MG63 (cell line): ENCODE measurements at regions not wholly inside any gene's neighbourhood (a gene's known extent, or its start where the extent isn't known, plus 50 kb on each side); places are given as distances from the start of the nearest gene placed in this dataset.
"Not testable (repeated sequence)": the region's sequence is repeated elsewhere in the genome, so short reads cannot be mapped to it uniquely, and the experiment has no call there.

Experiments used
- DNase-seq: peaks from one replicate; pipeline ENCODE4 v3.0.0-alpha.2; 2020
- H3K27me3 ChIP-seq: fragments of 250-450 bp; sonication (Bioruptor Pico); 2 replicates; pipeline ENCODE4 v1.5.1; 2020; ENCODE audit warnings: mild to moderate bottlenecking, moderate library complexity
- H3K36me3 ChIP-seq: fragments of 250-450 bp; sonication (Bioruptor Pico); 2 replicates; pipeline ENCODE4 v1.5.1; 2020; ENCODE audit warnings: mild to moderate bottlenecking, moderate library complexity
- H3K4me3 ChIP-seq: fragments of 250-450 bp; sonication (Bioruptor Pico); 2 replicates; pipeline ENCODE4 v1.5.1; 2020; ENCODE audit warnings: mild to moderate bottlenecking, moderate library complexity
- H3K9me3 ChIP-seq: fragments of 250-450 bp; sonication (Bioruptor Pico); 2 replicates; pipeline ENCODE4 v1.5.1; 2020; ENCODE audit warnings: mild to moderate bottlenecking, moderate library complexity

DNA sequence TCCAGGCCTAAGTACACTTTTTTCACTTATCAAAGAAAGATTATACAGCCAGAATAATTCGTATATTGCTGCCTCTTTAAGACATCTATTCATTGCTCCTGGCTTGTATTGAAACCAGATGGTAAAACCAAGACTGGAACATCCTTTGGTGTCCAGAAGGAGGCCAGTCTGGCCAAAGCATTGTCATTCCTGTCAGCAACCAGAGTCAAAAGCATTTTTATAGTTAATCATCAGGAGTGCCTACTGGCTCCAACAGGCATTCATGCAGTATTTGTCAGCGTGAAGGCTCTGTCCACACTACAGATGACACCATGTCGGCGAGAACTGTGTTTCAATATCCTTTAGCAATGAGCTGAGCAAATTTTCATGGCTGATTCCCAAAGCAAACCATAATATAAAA, 118.0 kb upstream of the G2E3 start:
- H3K9me3 ChIP-seq = no peaks in the 10 kb centered on the region
- no peak overlapping the region for H3K4me3 ChIP-seq
- no peaks in the 10 kb centered on the region for H3K27me3 ChIP-seq
- DNase-seq = no peak
- no peaks in the 10 kb centered on the region for H3K36me3 ChIP-seq

DNA sequence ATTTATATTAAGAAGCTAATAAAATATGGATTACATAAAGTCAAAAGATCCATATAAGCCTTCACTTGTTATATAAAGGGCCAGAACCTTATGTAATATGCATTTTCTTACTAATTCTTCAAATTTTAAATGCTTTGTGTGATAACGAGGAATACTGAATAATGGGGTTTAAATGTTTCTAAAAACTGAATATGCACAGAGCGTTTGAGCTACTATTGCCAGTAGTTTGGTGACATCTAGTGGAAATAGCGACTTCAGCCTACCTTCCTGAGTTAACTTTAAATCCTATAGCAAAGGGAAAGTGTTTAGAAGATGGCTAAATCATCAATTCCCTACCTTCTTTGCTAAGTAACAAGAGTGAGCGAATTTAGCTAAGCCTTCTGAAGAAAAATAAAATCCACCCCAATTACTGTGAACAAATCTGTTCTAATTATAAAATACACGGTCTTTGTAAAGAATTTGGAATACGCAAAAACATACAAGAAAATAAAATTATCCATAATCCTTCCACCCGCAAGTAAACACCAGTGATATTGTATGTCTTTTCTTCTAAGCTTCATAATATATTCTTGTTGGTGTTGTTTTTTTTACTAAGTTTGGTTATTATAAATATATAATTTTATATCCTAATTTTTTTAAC, 115.5 kb upstream of the G2E3 start:
- no peaks in the 10 kb centered on the region for H3K36me3 ChIP-seq
- no peaks in the 10 kb centered on the region for H3K9me3 ChIP-seq
- H3K27me3 ChIP-seq = no peaks in the 10 kb centered on the region
- DNase-seq = no peak
- no peak overlapping the region for H3K4me3 ChIP-seq

DNA sequence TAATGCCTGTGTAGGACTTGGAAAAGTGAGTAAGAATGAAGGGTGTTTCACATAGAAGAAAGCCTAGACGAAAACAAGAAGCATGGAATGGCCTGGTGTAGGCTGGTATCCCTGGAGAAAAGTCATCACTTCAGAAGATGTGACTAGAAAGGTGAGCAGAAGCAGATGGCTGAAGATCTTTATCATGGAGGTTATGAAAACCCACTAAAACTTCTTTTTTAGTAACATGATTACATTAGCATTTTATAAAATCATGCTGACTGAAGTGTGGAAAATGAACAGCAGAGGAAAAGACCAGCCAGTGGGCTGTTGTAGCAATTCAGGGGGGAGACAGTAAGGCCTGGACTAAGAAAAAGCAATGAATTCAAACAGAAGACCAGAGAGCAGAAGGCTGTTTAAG, 114.5 kb upstream of the G2E3 start:
- H3K4me3 ChIP-seq = no peak overlapping the region
- no peaks in the 10 kb centered on the region for H3K27me3 ChIP-seq
- H3K36me3 ChIP-seq = no peaks in the 10 kb centered on the region
- no peak for DNase-seq
- H3K9me3 ChIP-seq = no peaks in the 10 kb centered on the region

DNA sequence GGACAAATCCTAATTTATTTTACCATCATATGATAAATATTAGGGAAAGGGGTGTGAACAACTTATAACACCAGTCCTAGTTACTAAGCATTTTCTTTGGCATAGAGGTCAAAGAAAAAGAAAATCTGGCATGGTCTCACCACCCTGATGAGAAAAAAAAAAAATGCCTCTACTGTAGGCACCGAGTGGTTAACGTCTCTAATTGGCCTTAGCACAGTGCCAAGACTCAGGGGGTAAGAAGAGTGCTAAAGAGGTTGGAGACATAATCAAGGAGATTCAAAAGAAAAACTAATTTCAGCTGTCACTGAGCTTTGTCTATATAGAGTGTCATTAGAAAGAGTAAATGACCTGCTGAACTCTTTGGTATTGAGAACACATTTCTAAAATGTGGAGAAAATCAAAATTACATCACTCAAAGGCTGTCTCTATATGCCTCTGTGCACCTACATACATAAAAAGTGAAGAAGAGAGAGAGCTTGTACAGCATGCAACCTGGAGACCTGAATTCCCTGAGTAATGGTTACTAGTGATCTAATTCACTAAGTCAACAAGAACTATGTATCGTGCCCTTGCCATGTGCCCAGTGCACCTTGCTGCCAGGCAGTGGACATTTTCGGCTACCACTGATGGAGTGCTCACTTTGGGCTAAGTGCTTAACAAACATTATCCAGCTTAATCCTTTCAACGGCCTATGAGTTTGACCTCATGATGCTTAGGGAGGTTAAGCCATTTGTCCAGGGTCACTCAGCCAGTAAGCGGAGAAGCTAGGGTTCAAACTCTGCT, 113.8 kb upstream of the G2E3 start:
- DNase-seq = no peak
- Histone ChIP-seq H3K36me3 (no peaks in the 10 kb centered on the region), H3K27me3 (no peaks in the 10 kb centered on the region), H3K4me3 (no peak overlapping the region), H3K9me3 (no peaks in the 10 kb centered on the region)

DNA sequence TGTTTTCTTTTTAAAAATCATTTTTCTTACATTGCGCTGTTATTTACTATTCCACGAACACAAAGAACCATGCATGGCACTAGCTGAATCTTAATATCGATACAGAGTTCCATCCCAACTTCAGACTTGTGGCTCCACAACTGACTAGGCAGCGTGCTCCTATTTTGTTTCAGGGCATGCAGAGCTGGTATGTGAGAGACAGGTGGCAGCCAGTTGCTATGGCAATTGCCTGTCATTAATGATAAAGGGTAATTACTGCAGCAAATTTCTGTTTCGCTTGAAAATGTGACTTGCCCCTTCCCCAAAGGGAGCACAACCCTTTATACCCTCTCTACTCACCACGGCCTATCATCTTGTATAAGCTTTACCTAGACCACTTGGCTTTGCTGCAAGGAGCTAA, 113.1 kb upstream of the G2E3 start:
- H3K4me3 ChIP-seq = no peak overlapping the region
- no peaks in the 10 kb centered on the region for H3K27me3 ChIP-seq
- H3K9me3 ChIP-seq = no peaks in the 10 kb centered on the region
- DNase-seq = no peak
- no peaks in the 10 kb centered on the region for H3K36me3 ChIP-seq

DNA sequence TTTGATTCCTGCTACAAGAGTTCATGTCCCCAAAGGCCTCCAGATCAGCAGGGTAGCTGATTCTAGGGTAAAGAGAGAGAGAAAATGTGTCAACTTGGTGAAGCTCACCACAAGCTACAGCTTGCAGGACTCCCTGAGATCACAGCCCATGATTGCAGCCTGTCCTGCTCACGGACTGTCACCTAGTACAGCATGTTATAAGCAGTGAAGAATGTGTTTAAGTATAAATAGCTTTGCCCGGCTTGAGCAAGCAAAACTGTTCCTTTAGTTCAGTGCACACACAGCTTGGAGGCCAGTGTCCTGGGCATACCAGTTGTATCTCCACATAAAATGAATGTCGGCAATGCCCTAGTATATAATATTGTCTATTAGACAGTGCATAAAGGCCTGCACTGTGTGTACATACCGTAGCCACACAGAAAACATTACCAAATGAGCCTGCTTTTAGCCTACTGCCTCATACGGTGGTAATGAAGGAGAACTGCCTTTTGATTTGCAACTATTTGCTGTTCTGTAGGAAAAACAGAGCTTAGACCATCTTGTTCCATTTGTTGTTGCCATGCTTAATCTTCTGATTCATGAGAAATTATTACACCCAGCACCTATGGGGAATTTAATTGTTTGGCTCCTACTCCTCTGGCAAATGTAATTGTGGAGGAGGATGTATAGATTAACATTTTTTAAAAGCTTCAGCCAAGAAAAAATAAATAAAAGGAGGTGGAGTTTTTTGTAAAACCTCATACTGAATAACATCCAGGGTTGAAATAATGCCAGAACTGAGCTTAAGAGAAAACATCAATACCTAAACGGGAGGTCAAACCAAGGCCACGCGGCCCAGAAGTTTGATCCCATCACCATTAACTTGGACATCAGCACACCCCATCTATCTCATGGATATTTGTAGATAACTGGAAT, 108.1 kb upstream of the G2E3 start:
- Histone ChIP-seq H3K4me3 (no peak overlapping the region), H3K27me3 (no peaks in the 10 kb centered on the region), H3K36me3 (no peaks in the 10 kb centered on the region), H3K9me3 (no peaks in the 10 kb centered on the region)
- no peak for DNase-seq

DNA sequence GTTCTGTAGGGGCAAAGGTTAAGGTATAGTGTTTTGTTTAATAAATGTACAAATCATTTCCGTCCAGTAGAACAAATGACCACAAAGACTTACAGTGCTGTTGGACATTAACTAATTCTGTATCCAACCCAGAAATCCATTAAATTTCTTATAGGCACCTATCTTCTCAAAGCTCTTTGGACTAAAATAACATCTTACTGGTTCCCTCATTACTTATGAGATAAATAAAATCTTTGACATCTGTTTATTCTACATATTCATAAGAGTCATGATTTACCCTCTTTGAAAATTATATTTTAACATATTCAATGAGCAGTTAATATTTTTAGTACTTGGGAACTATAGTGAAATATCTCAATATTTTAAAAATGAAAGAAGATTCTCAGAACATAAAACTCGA, 102.7 kb upstream of the G2E3 start:
- H3K36me3 ChIP-seq = no peaks in the 10 kb centered on the region
- no peaks in the 10 kb centered on the region for H3K9me3 ChIP-seq
- H3K4me3 ChIP-seq = no peak overlapping the region
- H3K27me3 ChIP-seq = no peaks in the 10 kb centered on the region
- DNase-seq = no peak

DNA sequence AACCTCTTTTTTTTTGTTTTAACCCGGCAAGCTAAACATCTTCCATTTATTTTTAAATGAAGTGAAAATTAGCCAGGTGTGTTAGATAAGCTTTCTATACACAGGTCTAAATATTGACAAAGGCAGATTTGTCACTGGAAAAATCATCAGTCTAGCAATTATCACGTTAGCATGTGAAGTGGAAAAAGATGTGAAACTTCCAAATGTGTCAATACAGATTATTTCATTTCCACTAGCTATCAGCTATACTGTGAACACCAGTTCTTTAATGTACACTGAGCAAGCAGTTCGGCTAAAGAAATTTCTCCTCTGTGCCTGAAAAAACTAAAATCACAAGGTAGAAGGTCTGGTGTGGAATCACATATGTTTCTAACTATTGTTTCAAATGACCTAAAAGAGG, 96.6 kb upstream of the G2E3 start:
- Histone ChIP-seq H3K9me3 (no peaks in the 10 kb centered on the region), H3K27me3 (no peaks in the 10 kb centered on the region), H3K4me3 (no peak overlapping the region), H3K36me3 (no peaks in the 10 kb centered on the region)
- DNase-seq = no peak

DNA sequence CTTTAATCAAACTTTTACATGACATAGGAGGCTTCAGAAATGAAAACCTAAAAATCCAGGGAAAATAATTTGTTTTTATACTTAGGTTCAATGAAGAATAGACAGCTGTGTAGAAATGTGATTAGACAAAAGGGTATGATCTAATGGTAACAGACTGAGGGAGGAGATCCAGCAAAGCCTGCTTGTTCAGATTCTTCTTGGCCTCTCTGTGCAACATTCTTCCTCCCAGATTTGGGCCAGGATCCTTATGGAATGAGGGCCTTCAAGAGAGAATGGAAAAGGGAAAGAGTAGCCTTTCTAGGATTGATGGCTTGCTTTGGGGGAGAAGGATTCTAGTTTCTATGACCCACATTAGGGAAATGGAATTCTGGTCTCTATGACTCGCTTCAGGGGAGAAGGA, 94.5 kb upstream of the G2E3 start:
- no peaks in the 10 kb centered on the region for H3K9me3 ChIP-seq
- no peak for DNase-seq
- H3K27me3 ChIP-seq = no peaks in the 10 kb centered on the region
- no peaks in the 10 kb centered on the region for H3K36me3 ChIP-seq
- no peak overlapping the region for H3K4me3 ChIP-seq

DNA sequence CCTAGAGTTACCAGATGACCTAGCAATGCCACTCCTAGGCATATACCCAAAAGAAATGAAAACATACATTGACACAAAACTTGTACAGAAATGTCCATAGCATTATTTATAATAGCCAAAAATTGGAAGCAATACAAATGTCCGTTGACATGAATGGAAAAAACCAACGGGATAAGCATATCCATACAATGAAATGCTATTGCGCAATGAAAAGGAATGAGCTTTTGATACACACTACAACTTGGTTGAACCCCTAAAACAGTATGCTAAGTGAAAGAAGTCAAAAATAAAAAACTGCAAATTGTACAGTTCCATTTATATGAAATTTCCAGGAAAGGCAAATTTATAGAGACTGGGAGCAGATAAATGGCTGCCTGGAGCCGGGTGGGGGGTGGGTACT, 90.6 kb upstream of the G2E3 start:
- DNase-seq = no peak
- no peaks in the 10 kb centered on the region for H3K9me3 ChIP-seq
- H3K4me3 ChIP-seq = no peak overlapping the region
- no peaks in the 10 kb centered on the region for H3K36me3 ChIP-seq
- no peaks in the 10 kb centered on the region for H3K27me3 ChIP-seq

DNA sequence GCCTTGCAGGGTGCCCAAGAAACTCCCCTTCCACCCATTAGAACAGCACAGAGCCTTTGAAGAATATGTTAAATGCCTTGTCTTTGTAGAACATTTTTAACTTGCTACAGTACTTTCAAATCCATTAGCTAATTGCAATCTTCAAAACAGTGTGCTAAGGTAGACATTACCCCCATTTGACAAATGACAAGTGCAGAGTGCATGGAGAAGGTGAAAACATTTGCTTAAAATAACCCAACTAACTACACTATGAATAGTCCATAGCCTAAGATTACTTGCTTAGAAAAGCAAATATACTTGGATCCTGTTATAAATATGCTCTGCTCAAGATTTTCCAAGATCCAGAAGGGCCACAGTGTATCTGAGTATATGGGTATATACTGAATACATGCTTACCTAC, 87.0 kb upstream of the G2E3 start:
- no peak for DNase-seq
- Histone ChIP-seq H3K4me3 (no peak overlapping the region), H3K9me3 (no peaks in the 10 kb centered on the region), H3K27me3 (no peaks in the 10 kb centered on the region), H3K36me3 (no peaks in the 10 kb centered on the region)

DNA sequence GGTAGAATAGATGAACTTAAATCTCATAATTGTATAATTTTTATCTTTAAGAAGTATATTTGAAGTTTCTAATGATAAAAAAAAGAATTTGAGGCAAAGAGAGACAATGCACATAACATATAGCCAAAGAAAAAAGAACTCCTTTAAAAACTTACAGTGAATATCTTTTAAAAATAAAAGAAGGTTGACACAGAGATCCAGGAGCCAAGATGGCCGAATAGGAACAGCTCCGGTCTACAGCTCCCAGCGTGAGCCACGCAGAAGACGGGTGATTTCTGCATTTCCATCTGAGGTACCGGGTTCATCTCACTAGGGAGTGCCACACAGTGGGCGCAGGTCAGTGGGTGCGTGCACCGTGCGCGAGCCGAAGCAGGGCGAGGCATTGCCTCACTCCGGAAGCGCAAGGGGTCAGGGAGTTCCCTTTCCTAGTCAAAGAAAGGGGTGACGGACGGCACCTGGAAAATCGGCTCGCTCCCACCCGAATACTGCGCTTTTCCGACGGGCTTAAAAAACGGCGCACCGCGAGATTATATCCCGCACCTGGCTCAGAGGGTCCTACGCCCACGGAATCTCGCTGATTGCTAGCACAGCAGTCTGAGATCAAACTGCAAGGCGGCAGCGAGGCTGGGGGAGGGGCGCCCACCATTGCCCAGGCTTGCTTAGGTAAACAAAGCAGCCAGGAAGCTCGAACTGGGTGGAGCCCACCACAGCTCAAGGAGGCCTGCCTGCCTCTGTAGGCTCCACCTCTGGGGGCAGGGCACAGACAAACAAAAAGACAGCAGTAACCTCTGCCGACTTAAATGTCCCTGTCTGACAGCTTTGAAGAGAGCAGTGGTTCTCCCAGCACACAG, 84.9 kb upstream of the G2E3 start:
- not testable (repeated sequence) for H3K4me3 ChIP-seq, H3K9me3 ChIP-seq, H3K27me3 ChIP-seq, H3K36me3 ChIP-seq, DNase-seq

DNA sequence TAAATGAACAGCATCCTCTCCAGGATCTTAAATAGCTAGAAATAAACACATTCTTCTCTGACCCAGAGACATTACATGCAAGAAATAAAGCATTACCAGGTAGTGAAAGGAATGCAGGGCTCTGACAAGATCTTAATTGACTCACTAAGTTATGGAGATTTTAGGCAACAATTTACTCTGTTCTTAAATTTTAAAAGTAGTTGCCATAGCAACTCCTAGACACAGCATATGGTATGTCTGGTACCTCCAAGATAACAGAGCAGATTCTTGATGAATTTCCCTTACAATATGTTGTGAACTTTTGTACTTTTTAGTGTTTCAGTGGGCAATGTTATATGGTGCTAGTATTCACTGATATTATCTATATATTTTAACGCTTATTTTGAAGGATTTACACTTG, 76.7 kb upstream of the G2E3 start:
- Histone ChIP-seq H3K9me3 (no peaks in the 10 kb centered on the region), H3K4me3 (no peak overlapping the region), H3K27me3 (no peaks in the 10 kb centered on the region), H3K36me3 (no peaks in the 10 kb centered on the region)
- no peak for DNase-seq

DNA sequence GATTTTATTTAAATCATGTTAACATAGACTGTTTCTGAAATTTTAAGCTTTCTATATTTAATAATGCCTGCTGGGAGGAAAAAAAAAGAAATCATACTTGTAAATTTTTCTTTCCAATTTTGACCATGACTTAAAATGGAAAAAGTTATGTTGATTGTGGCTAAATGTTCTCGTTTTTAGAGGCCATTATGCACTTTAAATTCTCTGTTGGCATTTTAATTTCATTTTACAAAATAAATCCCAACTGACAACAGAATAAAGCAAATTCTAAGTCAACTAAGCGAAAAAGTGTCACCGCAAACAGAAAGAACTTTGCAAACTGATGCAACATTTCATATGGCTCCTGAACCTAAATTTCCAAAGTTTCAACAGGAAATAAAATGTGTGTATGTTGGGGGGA, 74.8 kb upstream of the G2E3 start:
- H3K36me3 ChIP-seq = no peaks in the 10 kb centered on the region
- no peak for DNase-seq
- no peak overlapping the region for H3K4me3 ChIP-seq
- no peaks in the 10 kb centered on the region for H3K27me3 ChIP-seq
- no peaks in the 10 kb centered on the region for H3K9me3 ChIP-seq

DNA sequence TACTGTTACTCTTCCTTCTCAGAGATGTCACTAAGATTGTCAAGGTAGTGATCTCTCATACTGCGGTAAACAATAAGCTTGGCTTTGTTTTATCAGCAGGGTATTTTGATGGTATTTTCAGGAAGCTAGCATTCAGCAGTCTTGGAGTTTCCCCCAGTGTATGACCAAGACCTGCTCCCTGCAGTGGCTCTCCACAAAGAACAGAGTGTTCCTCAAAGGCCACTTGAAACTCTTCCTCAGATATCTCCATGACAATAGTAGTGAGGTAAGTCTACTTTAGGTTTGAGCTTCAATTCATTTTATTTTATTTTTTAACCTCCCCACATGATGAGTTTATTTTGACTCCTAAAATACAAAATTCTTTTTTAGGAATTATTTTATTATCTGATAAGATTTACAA, 74.0 kb upstream of the G2E3 start:
- DNase-seq = no peak
- Histone ChIP-seq H3K27me3 (no peaks in the 10 kb centered on the region), H3K4me3 (no peak overlapping the region), H3K9me3 (no peaks in the 10 kb centered on the region), H3K36me3 (no peaks in the 10 kb centered on the region)

DNA sequence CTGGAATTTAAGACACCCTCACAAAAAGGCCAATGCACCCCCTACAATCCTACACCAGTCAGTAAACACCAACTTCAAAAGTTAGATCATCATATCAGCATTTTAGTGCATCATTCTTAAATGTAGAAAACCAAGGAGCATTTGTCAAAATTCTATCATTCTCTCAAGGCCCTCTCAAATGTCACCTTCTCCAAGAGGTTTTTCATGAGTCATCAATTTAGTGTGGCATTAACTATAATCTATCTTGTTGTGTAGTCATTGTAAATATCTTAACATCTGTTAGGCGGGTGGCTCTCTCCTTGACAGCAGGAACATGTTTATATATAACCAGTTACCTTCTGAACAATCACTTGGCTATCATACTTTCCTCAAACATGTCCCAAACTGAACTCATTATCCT, 62.1 kb upstream of the G2E3 start:
- Histone ChIP-seq H3K27me3 (no peaks in the 10 kb centered on the region), H3K4me3 (no peak overlapping the region), H3K36me3 (no peaks in the 10 kb centered on the region), H3K9me3 (no peaks in the 10 kb centered on the region)
- no peak for DNase-seq

DNA sequence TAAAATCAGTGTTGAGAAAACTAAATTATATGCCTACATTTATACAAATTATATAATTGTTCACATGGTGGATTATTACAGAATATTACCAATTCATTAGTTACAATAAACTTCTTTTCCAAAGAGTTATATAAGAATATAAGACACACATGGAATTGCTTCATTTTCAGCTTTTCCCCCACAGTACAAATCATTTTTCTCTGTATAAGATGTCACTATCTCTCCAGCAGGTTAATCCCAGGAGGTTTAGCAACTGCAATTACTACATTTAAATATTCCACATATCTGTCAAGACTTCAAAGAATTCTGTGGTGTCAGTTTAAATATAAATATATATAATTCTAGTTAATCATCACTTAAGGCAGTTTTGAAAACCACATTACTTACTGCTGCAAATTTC, 59.6 kb upstream of the G2E3 start:
- no peaks in the 10 kb centered on the region for H3K36me3 ChIP-seq
- no peaks in the 10 kb centered on the region for H3K9me3 ChIP-seq
- H3K27me3 ChIP-seq = no peaks in the 10 kb centered on the region

More for the DNA sequence above, 59.6 kb upstream of the G2E3 start:
- no peak for DNase-seq
- no peak overlapping the region for H3K4me3 ChIP-seq
